HS-27A (cell line): ENCODE measurements at regions not wholly inside any gene's neighbourhood (a gene's known extent, or its start where the extent isn't known, plus 50 kb on each side); places are given as distances from the start of the nearest gene placed in this dataset.

Experiments used
- DNase-seq: peaks from one replicate; pipeline ENCODE4 v3.0.0-alpha.2; 2012; ENCODE audit warnings: low read depth, missing footprints

DNA sequence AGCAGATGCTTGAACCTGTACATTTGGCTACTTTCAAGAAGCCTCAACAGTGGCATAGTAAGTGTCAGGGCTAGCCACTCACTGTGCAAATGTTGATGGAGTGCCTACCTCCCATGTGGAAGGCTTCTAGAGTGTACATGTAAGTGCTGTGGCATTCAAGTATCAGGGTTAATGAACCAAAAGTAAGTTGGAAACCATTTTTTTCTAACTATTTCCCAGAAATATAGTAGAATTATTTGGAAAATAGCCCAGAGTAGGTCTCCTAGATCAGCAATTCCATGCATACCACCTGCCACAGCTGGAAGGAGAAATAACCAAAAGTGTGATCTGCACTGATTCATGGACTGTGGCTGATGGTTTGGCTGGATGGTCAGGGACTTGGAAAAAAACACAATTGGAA, 53.3 kb downstream of the FOXD1 start:
- no peak for DNase-seq

GRCh38 chr5:73394610-73395009, 54.0 kb downstream of the FOXD1 start:
- DNase-seq: no peak

DNA sequence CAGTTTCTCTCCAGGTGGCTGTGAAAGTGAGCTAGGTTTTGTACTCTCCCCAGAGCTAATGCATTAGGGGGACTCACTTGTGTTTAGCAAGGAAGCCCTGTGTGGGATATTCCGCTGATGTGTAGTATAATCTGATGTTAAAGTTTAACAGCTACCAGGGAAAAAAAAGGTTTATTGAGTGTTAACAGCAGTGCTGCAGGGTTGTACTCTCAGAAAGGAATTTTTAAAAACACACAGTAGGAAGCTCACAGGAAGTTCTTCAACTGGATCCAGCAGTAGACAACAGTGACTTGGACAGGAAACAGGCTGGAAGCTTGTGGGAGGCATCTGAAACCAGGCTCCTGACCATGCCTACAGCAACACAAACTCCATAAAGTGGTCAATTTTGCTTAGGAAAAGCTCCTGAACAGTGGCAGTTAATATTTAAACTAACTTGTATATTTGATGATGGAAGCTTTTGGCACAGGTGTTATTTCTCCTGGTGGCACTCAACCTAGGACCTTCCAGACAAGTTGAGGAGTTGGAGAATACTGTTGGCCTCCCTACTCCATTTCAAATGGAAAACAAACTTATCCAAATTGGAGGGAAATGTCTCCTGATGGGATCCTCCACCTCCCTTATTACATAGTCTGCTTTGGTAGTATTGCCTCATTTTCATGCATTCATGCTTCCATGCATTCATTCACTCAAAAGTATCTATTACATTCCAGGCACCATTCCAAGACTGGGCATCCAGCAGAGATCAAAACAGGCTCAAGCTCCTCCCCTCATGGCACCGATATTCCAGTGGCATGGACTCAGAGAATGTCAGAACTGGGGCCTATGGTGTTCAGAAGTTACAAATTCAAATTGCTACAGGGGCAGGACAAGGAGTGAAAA, 54.7 kb downstream of the FOXD1 start:
- peak; percentile 46 for DNase-seq

DNA sequence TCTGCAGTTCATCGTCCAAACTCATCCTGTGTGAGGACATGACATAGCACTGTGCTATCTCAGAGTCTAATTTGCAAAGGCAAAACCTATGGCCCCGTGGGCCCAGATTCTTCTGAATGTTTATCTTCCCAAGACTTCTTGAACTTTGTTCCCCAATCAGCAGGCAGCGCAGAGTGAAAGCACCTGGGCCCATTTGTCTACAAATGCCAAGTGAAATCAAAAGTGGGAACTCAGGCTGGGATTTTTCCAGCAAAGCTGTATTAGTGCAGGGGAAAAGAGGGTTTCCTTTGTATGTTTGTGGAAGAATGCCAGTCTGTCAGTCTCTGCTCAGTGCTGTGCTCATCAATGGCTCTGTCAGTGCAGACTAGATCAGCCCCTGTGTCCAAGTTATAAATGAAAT, 55.8 kb downstream of the FOXD1 start:
- no peak for DNase-seq

GRCh38 chr5:73391441-73391881, 57.1 kb downstream of the FOXD1 start:
- DNase-seq: no peak

DNA sequence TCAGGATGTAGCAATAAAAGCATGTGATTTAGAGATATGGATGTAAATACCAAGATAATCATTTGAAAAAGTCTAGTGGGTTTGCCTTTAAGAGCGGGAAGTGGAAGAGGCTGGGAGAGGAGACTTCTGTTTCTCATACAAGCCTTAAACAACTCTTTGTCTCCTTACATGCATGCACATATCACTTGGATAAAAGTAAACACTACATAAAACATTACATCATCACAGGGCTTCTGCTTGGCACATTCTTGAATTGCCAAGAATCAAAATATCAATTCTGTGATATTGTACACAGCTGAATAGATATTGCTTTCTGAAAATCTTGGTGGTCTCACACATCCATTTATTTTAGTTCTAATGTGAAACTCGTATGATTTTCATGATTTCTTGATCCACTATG, 57.6 kb downstream of the FOXD1 start:
- no peak for DNase-seq

GRCh38 chr5:73388740-73389139, 59.8 kb downstream of the FOXD1 start:
- no peak for DNase-seq

DNA sequence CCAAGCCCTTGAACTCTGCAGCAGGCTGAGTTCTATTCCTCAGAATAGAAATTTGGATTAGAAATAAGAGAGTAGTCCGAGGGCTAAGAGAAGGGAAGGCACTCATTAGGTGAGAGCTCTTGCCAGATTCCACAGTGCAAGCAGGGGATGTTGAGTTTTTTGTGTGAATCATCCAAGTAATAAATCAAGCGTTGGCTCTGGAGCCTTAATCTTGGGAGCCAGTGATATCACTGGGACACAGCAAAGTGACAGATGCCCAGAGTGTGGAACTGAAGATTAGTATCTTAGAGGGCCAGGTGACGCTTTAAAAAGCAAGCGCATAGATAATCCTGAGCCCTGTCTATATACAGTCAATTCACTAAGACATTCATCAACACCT, 60.3 kb downstream of the FOXD1 start:
- no peak for DNase-seq

DNA sequence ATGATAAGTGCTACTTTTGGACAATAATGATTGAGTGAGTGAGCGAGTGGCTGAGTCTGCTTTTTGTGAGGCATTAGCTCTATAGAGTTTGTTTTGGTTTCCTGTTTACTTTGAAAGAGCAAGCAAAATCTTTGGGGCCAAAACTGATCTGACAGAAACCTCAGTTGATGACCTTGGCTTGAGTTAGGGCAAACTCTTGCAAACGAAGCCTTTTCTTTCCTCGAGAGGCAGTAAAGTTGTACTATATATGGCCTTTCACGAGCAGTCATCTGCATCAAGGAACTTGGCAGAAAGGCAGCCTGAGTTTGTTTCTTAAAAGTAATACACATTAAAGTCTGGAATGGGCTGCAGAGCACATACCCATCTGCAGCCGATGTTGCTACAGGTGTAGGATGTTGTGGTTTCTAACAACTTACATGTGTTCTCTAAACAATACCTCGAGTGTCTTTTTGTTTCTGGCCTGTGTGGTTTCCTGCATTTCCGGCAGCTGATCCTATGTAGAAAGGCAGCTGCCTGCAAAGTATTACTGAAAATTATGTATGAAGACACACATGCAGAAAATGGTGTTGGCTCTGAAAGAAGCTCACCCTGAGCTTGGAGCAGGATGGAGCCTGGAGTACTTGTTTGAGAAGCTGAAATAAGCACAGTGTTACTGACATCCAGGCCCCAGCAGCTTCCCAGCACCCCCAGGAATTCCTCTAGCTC, 60.8 kb downstream of the FOXD1 start:
- no peak for DNase-seq

DNA sequence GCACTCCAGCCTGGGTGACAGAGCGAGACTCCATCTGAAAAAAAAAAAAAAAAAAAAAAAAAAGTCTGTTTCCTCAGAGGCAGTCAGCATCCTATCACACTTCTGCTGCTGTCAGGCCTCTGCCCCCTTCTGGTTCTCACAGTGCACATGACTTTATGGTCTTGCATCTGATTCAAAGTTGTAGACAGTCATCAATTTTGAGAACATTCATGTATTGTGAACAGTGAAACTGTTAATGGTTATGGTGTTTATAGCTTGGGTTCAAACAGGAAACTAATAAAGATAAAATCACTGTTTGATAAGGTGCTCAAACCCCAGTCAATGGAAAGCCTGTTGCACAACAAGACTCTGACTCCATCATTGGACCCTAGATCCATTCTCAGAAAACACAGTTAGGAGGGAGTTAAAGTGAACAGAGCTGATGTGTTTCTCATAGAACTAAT, 61.4 kb downstream of the FOXD1 start:
- DNase-seq: no peak

GRCh38 chr5:73384861-73385260, 63.7 kb downstream of the FOXD1 start:
- no peak for DNase-seq

DNA sequence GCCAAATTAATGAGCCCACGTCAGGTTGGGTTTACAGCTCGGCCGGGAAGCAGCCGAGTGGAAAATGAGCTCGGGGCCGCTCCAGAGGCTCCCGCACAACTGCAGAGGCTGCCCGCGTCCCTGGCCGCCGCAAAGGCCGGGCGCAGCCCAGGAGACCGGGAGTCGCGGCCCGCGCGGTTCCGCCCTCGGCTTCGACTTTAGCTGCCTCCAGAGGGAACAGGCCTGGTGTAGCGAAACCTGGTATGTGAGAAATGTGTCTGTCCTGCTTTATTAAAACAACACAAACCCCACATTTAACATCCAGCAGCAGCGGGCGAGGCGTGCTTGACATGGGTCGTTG, 66.2 kb downstream of the FOXD1 start:
- DNase-seq: no peak

GRCh38 chr5:73381590-73382400, 66.8 kb downstream of the FOXD1 start:
- no peak for DNase-seq

- DNase-seq: no peak
These were observed 67.6 kb downstream of the FOXD1 start for GRCh38 chr5:73380710-73381589.

DNA sequence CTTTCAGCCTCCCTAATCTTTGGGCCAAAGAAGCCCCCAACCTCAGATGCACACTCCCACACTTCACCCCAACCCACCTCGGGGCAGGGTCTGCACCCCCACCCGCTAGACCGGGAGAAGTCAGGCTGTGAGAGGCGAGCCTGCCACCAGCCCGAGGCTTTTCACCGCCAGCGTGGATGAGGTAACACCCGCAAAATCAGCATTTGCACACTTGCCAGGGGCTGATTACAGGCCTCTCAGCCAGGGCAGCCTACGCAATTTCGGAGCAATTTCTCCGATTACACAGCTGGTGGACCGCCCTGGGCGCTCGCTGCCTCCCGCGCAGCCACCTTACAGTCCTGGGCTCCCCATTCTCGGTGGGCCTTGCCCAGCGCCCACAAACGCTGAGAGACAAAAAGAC, 68.5 kb downstream of the FOXD1 start:
- DNase-seq: no peak

DNA sequence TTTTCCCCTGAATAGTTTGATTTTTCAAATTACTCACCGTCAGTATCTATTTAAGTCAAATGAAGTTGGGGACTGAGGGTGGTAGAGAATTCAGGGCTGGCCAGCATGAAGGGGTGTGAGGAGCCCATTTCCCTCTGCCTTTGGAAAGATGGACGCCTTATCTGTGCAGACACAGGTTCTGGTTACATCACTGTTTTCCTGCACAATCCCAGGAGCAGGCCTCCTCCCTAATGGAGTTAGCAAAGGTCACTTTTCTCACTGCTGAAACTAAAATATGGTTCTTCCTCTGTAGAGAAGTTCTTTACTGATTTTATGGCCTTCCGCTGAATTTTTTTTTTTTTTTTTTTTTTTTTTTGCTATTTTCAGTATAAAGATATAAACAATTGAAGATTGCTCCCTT, 69.1 kb downstream of the FOXD1 start:
- DNase-seq: no peak

- DNase-seq: no peak
These were observed 69.8 kb downstream of the FOXD1 start for GRCh38 chr5:73378765-73379164.

DNA sequence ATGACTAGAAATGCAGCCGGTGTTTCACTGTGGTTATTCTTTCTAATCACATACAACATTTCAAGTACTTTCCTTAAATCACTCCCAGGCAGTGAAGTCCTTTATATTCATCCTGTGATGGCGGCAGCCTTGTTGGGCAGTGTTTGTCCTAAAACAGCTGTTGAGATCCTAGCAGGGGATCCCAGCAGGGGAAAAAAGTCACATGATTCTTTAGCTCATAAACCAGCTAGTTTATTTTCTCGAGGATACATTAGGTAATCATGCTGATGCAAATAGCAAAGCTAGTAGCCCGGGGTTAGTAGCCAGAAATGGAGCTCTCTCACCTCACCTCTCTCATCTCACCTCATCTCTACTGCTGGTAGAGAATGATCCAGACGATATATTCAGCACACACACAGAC, 70.5 kb downstream of the FOXD1 start:
- no peak for DNase-seq

DNA sequence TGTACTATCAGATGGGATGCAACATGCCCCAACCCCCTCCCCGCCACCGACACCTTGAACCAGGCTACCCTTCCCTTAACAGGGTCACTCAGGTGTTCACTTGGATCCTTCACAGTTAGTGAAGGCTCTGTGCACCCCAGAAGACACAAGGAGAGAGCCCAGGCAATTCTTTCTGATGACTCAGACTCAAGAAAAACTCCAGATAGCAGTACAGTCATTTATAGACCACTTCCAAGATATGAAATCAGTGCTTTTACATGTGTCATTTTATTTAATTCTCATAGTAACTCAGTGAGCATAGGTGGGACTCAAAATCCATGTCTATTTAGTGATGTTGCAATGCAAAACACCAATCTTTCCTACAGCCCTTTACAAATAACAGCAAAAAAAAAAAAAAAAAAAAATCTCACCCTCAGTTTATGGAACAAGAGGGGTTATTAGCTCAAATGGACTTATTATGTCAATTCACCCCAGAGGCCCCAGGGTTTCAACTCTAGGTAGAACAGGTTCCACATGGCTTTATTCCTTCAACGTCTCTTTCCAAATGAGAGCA, 71.9 kb downstream of the FOXD1 start:
- peak; percentile 45 for DNase-seq

- no peak for DNase-seq
These were observed 72.6 kb downstream of the FOXD1 start for GRCh38 chr5:73375949-73376348.

DNA sequence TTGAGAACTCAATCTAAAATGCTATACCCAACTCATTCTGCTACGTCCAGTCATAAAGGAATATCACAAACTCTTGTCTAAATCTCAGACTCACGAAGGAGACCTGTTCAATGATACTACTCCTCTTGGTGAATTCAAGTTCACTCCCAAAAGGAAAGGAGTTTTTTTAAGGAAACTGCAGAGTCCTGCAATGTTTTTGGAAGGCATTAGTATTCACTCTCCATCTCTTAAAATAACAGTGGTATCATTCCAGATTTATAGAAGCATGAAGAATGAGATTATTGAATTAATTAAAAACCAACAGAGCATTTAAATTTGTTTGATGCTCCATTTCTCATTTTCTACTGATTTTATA, 73.4 kb downstream of the FOXD1 start:
- no peak for DNase-seq
